ENCODE measurements at regions not wholly inside any gene's neighbourhood (a gene's known extent, or its start where the extent isn't known, plus 50 kb on each side); places are given as distances from the start of the nearest gene placed in this dataset.

DNA sequence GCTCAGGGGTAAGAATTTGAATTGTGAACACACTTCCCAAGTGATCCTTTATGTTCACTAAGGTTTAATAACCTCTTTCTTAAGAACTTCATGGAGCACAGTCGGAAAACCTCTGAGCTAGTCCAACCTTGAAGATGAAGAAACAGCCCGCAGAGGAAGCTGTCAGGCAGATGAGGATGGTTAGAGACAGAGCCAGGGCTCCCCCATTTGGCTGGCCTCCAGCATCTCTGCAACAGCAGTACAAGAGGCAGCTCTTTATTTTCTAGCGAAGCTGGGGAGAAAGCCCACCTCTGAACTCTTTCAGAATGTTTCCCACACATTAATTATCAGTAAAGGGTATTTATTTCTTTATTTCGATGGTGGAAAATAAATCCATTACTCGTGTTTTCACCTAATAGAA lies 350.8 kb downstream of the DMRT2 start:
- intact Hi-C loops (cut with DNase I; ENCODE audit: low total_unique reads), result no loop called here
- no peaks in the 10 kb centered on the region for H3K27me3 ChIP-seq

DNA sequence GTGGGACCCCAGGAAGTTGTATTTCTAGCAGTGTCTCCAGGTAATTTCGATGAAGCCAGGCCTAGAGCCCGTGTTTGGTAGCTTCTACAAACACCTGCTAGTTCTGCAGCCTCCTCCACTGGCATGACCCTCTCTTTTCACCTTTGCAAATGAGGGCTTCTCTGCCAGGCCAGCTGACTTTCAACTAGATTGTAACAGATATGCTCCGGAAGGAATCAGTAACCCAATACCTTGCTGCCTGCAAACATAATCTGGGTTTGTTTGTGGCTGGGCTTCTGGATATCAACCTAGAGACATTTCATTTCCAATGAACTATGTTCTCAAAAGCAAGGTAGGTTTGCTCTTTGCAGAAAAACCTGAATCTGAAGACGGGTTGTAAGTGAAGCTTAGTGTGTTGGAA lies 354.8 kb downstream of the DMRT2 start:
- Histone ChIP-seq H3K27me3 (no peaks in the 10 kb centered on the region), H3K9me3 (no peaks in the 10 kb centered on the region), H3K36me3 (no peaks in the 10 kb centered on the region), H3K4me1 (no peaks in the 10 kb centered on the region), H3K27ac (no peak overlapping the region), H3K4me3 (no peak overlapping the region)
- DNase-seq (no peak), ATAC-seq (no peak)
- intact Hi-C loops (cut with DNase I; ENCODE audit: low total_unique reads) (no loop called here), in situ Hi-C loops (cut with MboI; ENCODE audit: low sequenced_read_pairs in 4 of 4) (no loop called here)
- no peak for TF ChIP-seq POLR2A (IDR thresholded peaks at IDR 0.05)
- no peak for TF ChIP-seq CTCF (IDR thresholded peaks at IDR 0.05 in 4 of 5, conservative IDR thresholded peaks at IDR 0.05 in 1 of 5)

More for the DNA sequence above, 350.8 kb downstream of the DMRT2 start:
- Histone ChIP-seq H3K36me3 (no peaks in the 10 kb centered on the region), H3K4me1 (no peaks in the 10 kb centered on the region), H3K9me3 (no peaks in the 10 kb centered on the region), H3K27ac (no peak overlapping the region), H3K4me3 (no peak overlapping the region)
- ATAC-seq (no peak), DNase-seq (no peak)
- in situ Hi-C loops (cut with MboI; ENCODE audit: low sequenced_read_pairs in 4 of 4), result no loop called here
- TF ChIP-seq POLR2A (IDR thresholded peaks at IDR 0.05), result no peak
- TF ChIP-seq CTCF (IDR thresholded peaks at IDR 0.05 in 4 of 5, conservative IDR thresholded peaks at IDR 0.05 in 1 of 5), result no peak

GRCh38 chr9:1411826-1412225 lies 361.7 kb downstream of the DMRT2 start:
- Histone ChIP-seq H3K27me3 (no peaks in the 10 kb centered on the region), H3K4me3 (no peak overlapping the region), H3K27ac (no peak overlapping the region), H3K4me1 (no peaks in the 10 kb centered on the region), H3K36me3 (no peaks in the 10 kb centered on the region), H3K9me3 (no peaks in the 10 kb centered on the region)
- intact Hi-C loops (cut with DNase I; ENCODE audit: low total_unique reads), result no loop called here
- TF ChIP-seq POLR2A (IDR thresholded peaks at IDR 0.05) (no peak), CTCF (IDR thresholded peaks at IDR 0.05 in 4 of 5, conservative IDR thresholded peaks at IDR 0.05 in 1 of 5) (no peak)
- ATAC-seq (no peak), DNase-seq (no peak)
- in situ Hi-C loops (cut with MboI; ENCODE audit: low sequenced_read_pairs in 4 of 4), result no loop called here

- TF ChIP-seq CTCF (IDR thresholded peaks at IDR 0.05 in 4 of 5, conservative IDR thresholded peaks at IDR 0.05 in 1 of 5), result no peak
- no peak for TF ChIP-seq POLR2A (IDR thresholded peaks at IDR 0.05)
- no peaks in the 10 kb centered on the region for H3K4me1 ChIP-seq
- ATAC-seq, result no peak
- in situ Hi-C loops (cut with MboI; ENCODE audit: low sequenced_read_pairs in 4 of 4) (no loop called here), intact Hi-C loops (cut with DNase I; ENCODE audit: low total_unique reads) (no loop called here)
- H3K27me3 ChIP-seq, result no peaks in the 10 kb centered on the region
- no peak for DNase-seq
- H3K27ac ChIP-seq, result no peak overlapping the region
- H3K9me3 ChIP-seq, result no peaks in the 10 kb centered on the region
- H3K4me3 ChIP-seq, result no peak overlapping the region
- no peaks in the 10 kb centered on the region for H3K36me3 ChIP-seq
Measured at GRCh38 chr9:1414711-1415131, 364.6 kb downstream of the DMRT2 start.

DNA sequence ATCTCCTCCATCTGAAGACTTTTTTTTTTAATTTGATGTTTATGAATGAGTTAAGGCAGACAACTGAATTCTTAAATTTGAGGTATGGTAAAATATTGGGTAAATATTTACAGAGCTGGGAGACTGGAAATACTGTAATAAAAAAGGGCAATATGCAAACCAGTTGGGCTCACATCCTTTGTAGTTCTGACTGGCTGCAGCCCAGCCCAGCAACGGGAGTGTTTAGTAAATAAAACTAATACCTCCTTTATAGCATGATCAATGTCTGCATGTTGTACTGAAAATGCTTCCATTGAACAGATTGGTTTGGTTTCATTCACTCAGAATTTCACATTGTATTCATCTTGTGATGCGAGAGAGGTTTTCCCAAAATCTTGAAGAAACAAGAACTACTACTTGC lies 365.0 kb downstream of the DMRT2 start:
- no peak for DNase-seq
- Histone ChIP-seq H3K27me3 (no peaks in the 10 kb centered on the region), H3K9me3 (no peaks in the 10 kb centered on the region), H3K27ac (no peak overlapping the region), H3K36me3 (no peaks in the 10 kb centered on the region), H3K4me1 (no peaks in the 10 kb centered on the region), H3K4me3 (no peak overlapping the region)
- no peak for ATAC-seq
- in situ Hi-C loops (cut with MboI; ENCODE audit: low sequenced_read_pairs in 4 of 4) (no loop called here), intact Hi-C loops (cut with DNase I; ENCODE audit: low total_unique reads) (no loop called here)
- TF ChIP-seq POLR2A (IDR thresholded peaks at IDR 0.05), result no peak
- TF ChIP-seq CTCF (IDR thresholded peaks at IDR 0.05 in 4 of 5, conservative IDR thresholded peaks at IDR 0.05 in 1 of 5), result no peak
